Kidney (tissue), 13 donors: ENCODE measurements at regions not wholly inside any gene's neighbourhood (a gene's known extent, or its start where the extent isn't known, plus 50 kb on each side); places are given as distances from the start of the nearest gene placed in this dataset.

Experiments
- DNase-seq, 5 donors: peaks; one replicate each; pipeline ENCODE4 v3.0.0-alpha.2; 2013 to 2020
- FAIRE-seq: peaks from 2 replicates; lab custom pipeline; 2012; peaks lifted over from hg19 to GRCh38; lab: Jason Lieb, UNC
- H3K27ac ChIP-seq, 2 donors: one replicate each; pipeline ENCODE4 v1.7.0; 2013; ENCODE audit warnings: low read depth in 2 of 2, low read length in 2 of 2, inconsistent platforms in 1 of 2
- H3K27me3 ChIP-seq: one replicate; pipeline ENCODE4 v1.7.1; 2013; ENCODE audit warnings: low read length, inconsistent platforms; ENCODE audit not compliant: control insufficient read depth, insufficient read depth
- H3K36me3 ChIP-seq, 3 donors: one replicate each; pipeline versions ENCODE4 v1.7.0 to v1.7.1; 2013; ENCODE audit warnings: low read length in 3 of 3, control low read depth in 1 of 3, inconsistent platforms in 1 of 3; ENCODE audit not compliant: insufficient read depth in 3 of 3, control insufficient read depth in 2 of 3
- H3K4me1 ChIP-seq, 3 donors: one replicate each; pipeline versions ENCODE4 v1.7.0 to v1.7.1; 2013; ENCODE audit warnings: low read length in 3 of 3, inconsistent platforms in 1 of 3, low read depth in 1 of 3; ENCODE audit not compliant: control insufficient read depth in 2 of 3, insufficient read depth in 2 of 3
- H3K4me3 ChIP-seq, 3 donors: one replicate each; pipeline versions ENCODE4 v1.7.0 to v1.8.1; 2013; ENCODE audit warnings: low read length in 3 of 3, control low read depth in 1 of 3, inconsistent platforms in 1 of 3
- H3K9ac ChIP-seq, 3 donors: one replicate each; pipeline versions ENCODE4 v1.7.0 to v1.7.1; 2013; ENCODE audit warnings: low read length in 3 of 3, control low read depth in 1 of 3, inconsistent platforms in 1 of 3
- H3K9me3 ChIP-seq, 3 donors: one replicate each; pipeline versions ENCODE4 v1.7.0 to v1.7.1; 2013; ENCODE audit warnings: low read length in 3 of 3, control low read depth in 1 of 3, inconsistent platforms in 1 of 3; ENCODE audit not compliant: control insufficient read depth in 2 of 3, insufficient read depth in 1 of 3
- CTCF ChIP-seq: IDR thresholded peaks from 3 replicates; pipeline ENCODE4 v1.5.1; 2012; ENCODE audit warnings: mild to moderate bottlenecking, moderate library complexity, borderline replicate concordance; ENCODE audit not compliant: insufficient read depth; ENCODE audit errors: extremely low read depth
- intact Hi-C: fragments of 100-400 bp; cut with DNase I; formaldehyde crosslinking; loops from one replicate; pipeline ENCODE4 v1.11.1; 2022
- donor health status: control.
- donor health status: control.
- donor health status: control.
- donor health status: control.
- donor health status: control.
- donor health status: DM: yes; HTN: yes; CAD: no.
- donor health status: Normal renal cell carcinoma (clear cell type).

- no peaks in the 10 kb centered on the region for H3K9me3 ChIP-seq
- FAIRE-seq (no peak), DNase-seq (no peak)
- TF ChIP-seq CTCF, result no peak
- H3K27me3 ChIP-seq, result no peaks in the 10 kb centered on the region
- H3K27ac ChIP-seq, result no peak overlapping the region
- H3K4me1 ChIP-seq, result no peaks in the 10 kb centered on the region
- no peaks in the 10 kb centered on the region for H3K36me3 ChIP-seq
- no peak overlapping the region for H3K4me3 ChIP-seq
- H3K9ac ChIP-seq, result no peak overlapping the region
- intact Hi-C loops, result no loop called here
Measured at GRCh38 chr20:22745194-22745500, 160.8 kb upstream of the FOXA2 start.

GRCh38 chr20:22746957-22747356 lies 162.6 kb upstream of the FOXA2 start:
- peak in 1 of 5 donors; percentile 11 for DNase-seq
- no peaks in the 10 kb centered on the region for H3K27me3 ChIP-seq
- H3K4me3 ChIP-seq, result no peak overlapping the region
- TF ChIP-seq CTCF, result no peak
- intact Hi-C loops, result no loop called here
- H3K9ac ChIP-seq, result no peak overlapping the region
- H3K27ac ChIP-seq, result no peak overlapping the region
- no peak for FAIRE-seq
- no peaks in the 10 kb centered on the region for H3K36me3 ChIP-seq
- no peaks in the 10 kb centered on the region for H3K4me1 ChIP-seq
- no peaks in the 10 kb centered on the region for H3K9me3 ChIP-seq

- H3K4me3 ChIP-seq, result no peak overlapping the region
- no peak for DNase-seq
- no peaks in the 10 kb centered on the region for H3K9me3 ChIP-seq
- H3K36me3 ChIP-seq, result no peaks in the 10 kb centered on the region
- no peaks in the 10 kb centered on the region for H3K27me3 ChIP-seq
- no peak for TF ChIP-seq CTCF
- no peaks in the 10 kb centered on the region for H3K4me1 ChIP-seq
- no peak for FAIRE-seq
- H3K27ac ChIP-seq, result no peak overlapping the region
- no peak overlapping the region for H3K9ac ChIP-seq
- intact Hi-C loops, result no loop called here
Measured at GRCh38 chr20:22752324-22752723, 168.0 kb upstream of the FOXA2 start.

- no peaks in the 10 kb centered on the region for H3K36me3 ChIP-seq
- intact Hi-C loops, result no loop called here
- H3K4me1 ChIP-seq, result no peaks in the 10 kb centered on the region
- DNase-seq (no peak), FAIRE-seq (no peak)
- no peaks in the 10 kb centered on the region for H3K9me3 ChIP-seq
- no peak overlapping the region for H3K4me3 ChIP-seq
- no peak for TF ChIP-seq CTCF
- H3K9ac ChIP-seq, result no peak overlapping the region
- H3K27me3 ChIP-seq, result no peaks in the 10 kb centered on the region
- no peak overlapping the region for H3K27ac ChIP-seq
Measured at GRCh38 chr20:22757424-22758183, 173.2 kb upstream of the FOXA2 start.
